HG02938 (cell line): ENCODE measurements at regions not wholly inside any gene's neighbourhood (a gene's known extent, or its start where the extent isn't known, plus 50 kb on each side); places are given as distances from the start of the nearest gene placed in this dataset.
"Not testable (repeated sequence)": the region's sequence is repeated elsewhere in the genome, so short reads cannot be mapped to it uniquely, and the experiment has no call there.

Experiments used
- ATAC-seq: cut with Tn5 transposase; IDR thresholded peaks from one replicate; pipeline ENCODE4 v1.9.1; 2021; ENCODE audit warnings: mild to moderate bottlenecking, moderate library complexity; ENCODE audit not compliant: unreplicated experiment

GRCh38 chr5:2537378-2538145 is 213.9 kb downstream of the IRX2 start:
- no peak for ATAC-seq

- ATAC-seq = no peak
These were observed 214.7 kb downstream of the IRX2 start for GRCh38 chr5:2536632-2537377.

GRCh38 chr5:2534970-2535369 is 216.5 kb downstream of the IRX2 start:
- no peak for ATAC-seq

GRCh38 chr5:2534251-2534650 is 217.2 kb downstream of the IRX2 start:
- ATAC-seq = no peak

- not testable (repeated sequence) for ATAC-seq
These were observed 217.6 kb downstream of the IRX2 start for GRCh38 chr5:2533848-2534247.

GRCh38 chr5:2532809-2533208 is 218.7 kb downstream of the IRX2 start:
- ATAC-seq = no peak

GRCh38 chr5:2531318-2531717 is 220.2 kb downstream of the IRX2 start:
- ATAC-seq = no peak

GRCh38 chr5:2530609-2531008 is 220.9 kb downstream of the IRX2 start:
- ATAC-seq = no peak

GRCh38 chr5:2529371-2530092 is 221.9 kb downstream of the IRX2 start:
- ATAC-seq = no peak

GRCh38 chr5:2525351-2525750 is 226.1 kb downstream of the IRX2 start:
- no peak for ATAC-seq

GRCh38 chr5:2524620-2525019 is 226.9 kb downstream of the IRX2 start:
- no peak for ATAC-seq

- ATAC-seq = no peak
These were observed 228.3 kb downstream of the IRX2 start for GRCh38 chr5:2523180-2523579.

- ATAC-seq = no peak
These were observed 229.1 kb downstream of the IRX2 start for GRCh38 chr5:2522372-2522771.

GRCh38 chr5:2519153-2519552 is 232.3 kb downstream of the IRX2 start:
- ATAC-seq = no peak

GRCh38 chr5:2517451-2517850 is 234.0 kb downstream of the IRX2 start:
- ATAC-seq = no peak

GRCh38 chr5:2515180-2515764 is 236.2 kb downstream of the IRX2 start:
- no peak for ATAC-seq

- ATAC-seq = no peak
These were observed 237.0 kb downstream of the IRX2 start for GRCh38 chr5:2514484-2514883.

- no peak for ATAC-seq
These were observed 239.8 kb downstream of the IRX2 start for GRCh38 chr5:2511706-2512105.

- ATAC-seq = no peak
These were observed 240.4 kb downstream of the IRX2 start for GRCh38 chr5:2511126-2511525.

- ATAC-seq = no peak
These were observed 241.9 kb downstream of the IRX2 start for GRCh38 chr5:2509527-2509926.

GRCh38 chr5:2508514-2508913 is 243.0 kb downstream of the IRX2 start:
- no peak for ATAC-seq
